BLaER1 (cell line): ENCODE measurements at regions not wholly inside any gene's neighbourhood (a gene's known extent, or its start where the extent isn't known, plus 50 kb on each side); places are given as distances from the start of the nearest gene placed in this dataset.

ENCODE experiments used
- H3K27ac ChIP-seq: shearing (Covaris generic); formaldehyde crosslinking; 2 replicates; pipeline ENCODE4 v1.8.1; 2022
- H3K27me3 ChIP-seq: shearing (Covaris generic); formaldehyde crosslinking; 2 replicates; pipeline ENCODE4 v1.8.1; 2022
- H3K36me3 ChIP-seq: shearing (Covaris generic); formaldehyde crosslinking; 2 replicates; pipeline ENCODE4 v1.8.1; 2022
- H3K4me1 ChIP-seq: shearing (Covaris generic); formaldehyde crosslinking; 2 replicates; pipeline ENCODE4 v1.8.1; 2022
- H3K4me2 ChIP-seq: shearing (Covaris generic); formaldehyde crosslinking; 2 replicates; pipeline ENCODE4 v1.8.1; 2022
- H3K4me3 ChIP-seq: shearing (Covaris generic); formaldehyde crosslinking; 2 replicates; pipeline ENCODE4 v1.8.1; 2022
- H3K9ac ChIP-seq: shearing (Covaris generic); formaldehyde crosslinking; 2 replicates; pipeline ENCODE4 v1.8.1; 2022
- H3K9me3 ChIP-seq: shearing (Covaris generic); formaldehyde crosslinking; 2 replicates; pipeline ENCODE4 v1.8.1; 2022
- H4K20me1 ChIP-seq: shearing (Covaris generic); formaldehyde crosslinking; 2 replicates; pipeline ENCODE4 v1.8.1; 2022
- Cebpa-rat ChIP-seq: shearing (Covaris generic); IDR thresholded peaks from 2 replicates; pipeline ENCODE4 v1.8.1; 2022

GRCh38 chr2:53303012-53303578 lies 464.5 kb upstream of the CHAC2 start:
- Histone ChIP-seq H3K27ac (no peak overlapping the region), H3K27me3 (no peaks in the 10 kb centered on the region), H3K9ac (no peak overlapping the region), H3K4me2 (no peak overlapping the region), H3K9me3 (no peaks in the 10 kb centered on the region), H3K4me3 (no peak overlapping the region), H3K4me1 (no peaks in the 10 kb centered on the region), H4K20me1 (no peaks in the 10 kb centered on the region), H3K36me3 (no peaks in the 10 kb centered on the region)
- no peak for TF ChIP-seq Cebpa-rat

- TF ChIP-seq Cebpa-rat, result no peak
- Histone ChIP-seq H3K9me3 (no peaks in the 10 kb centered on the region), H3K9ac (no peak overlapping the region), H3K27me3 (no peaks in the 10 kb centered on the region), H4K20me1 (no peaks in the 10 kb centered on the region), H3K4me3 (no peak overlapping the region), H3K4me1 (no peaks in the 10 kb centered on the region), H3K4me2 (no peak overlapping the region), H3K36me3 (no peaks in the 10 kb centered on the region), H3K27ac (no peak overlapping the region)
Observed at GRCh38 chr2:53302455-53302854, 465.1 kb upstream of the CHAC2 start.

GRCh38 chr2:53289309-53290006 lies 478.1 kb upstream of the CHAC2 start:
- Histone ChIP-seq H3K4me2 (no peak overlapping the region), H3K9ac (no peak overlapping the region), H3K27ac (no peak overlapping the region), H3K27me3 (no peaks in the 10 kb centered on the region), H3K4me3 (no peak overlapping the region), H3K9me3 (no peaks in the 10 kb centered on the region), H4K20me1 (no peaks in the 10 kb centered on the region), H3K36me3 (no peaks in the 10 kb centered on the region), H3K4me1 (no peaks in the 10 kb centered on the region)
- TF ChIP-seq Cebpa-rat, result no peak

GRCh38 chr2:53286345-53286744 lies 481.3 kb upstream of the CHAC2 start:
- Histone ChIP-seq H4K20me1 (no peaks in the 10 kb centered on the region), H3K4me1 (no peaks in the 10 kb centered on the region), H3K9me3 (no peaks in the 10 kb centered on the region), H3K27me3 (no peaks in the 10 kb centered on the region), H3K27ac (no peak overlapping the region), H3K4me2 (no peak overlapping the region), H3K36me3 (no peaks in the 10 kb centered on the region), H3K9ac (no peak overlapping the region), H3K4me3 (no peak overlapping the region)
- no peak for TF ChIP-seq Cebpa-rat

- H3K4me3 ChIP-seq, result no peak overlapping the region
- H3K4me1 ChIP-seq, result no peaks in the 10 kb centered on the region
- no peak overlapping the region for H3K27ac ChIP-seq
- no peaks in the 10 kb centered on the region for H3K27me3 ChIP-seq
- TF ChIP-seq Cebpa-rat, result no peak
- H3K9ac ChIP-seq, result no peak overlapping the region
- H4K20me1 ChIP-seq, result no peaks in the 10 kb centered on the region
- H3K9me3 ChIP-seq, result no peaks in the 10 kb centered on the region
- H3K4me2 ChIP-seq, result no peak overlapping the region
- H3K36me3 ChIP-seq, result no peaks in the 10 kb centered on the region
Observed at GRCh38 chr2:53275743-53276142, 491.9 kb upstream of the CHAC2 start.

GRCh38 chr2:53268626-53269025 lies 499.0 kb upstream of the CHAC2 start:
- Histone ChIP-seq H3K9ac (no peak overlapping the region), H3K4me2 (no peak overlapping the region), H3K27me3 (no peaks in the 10 kb centered on the region), H4K20me1 (no peaks in the 10 kb centered on the region), H3K36me3 (no peaks in the 10 kb centered on the region), H3K27ac (no peak overlapping the region), H3K4me3 (no peak overlapping the region), H3K4me1 (no peaks in the 10 kb centered on the region), H3K9me3 (no peaks in the 10 kb centered on the region)
- TF ChIP-seq Cebpa-rat, result no peak

GRCh38 chr2:53268086-53268485 lies 499.5 kb upstream of the CHAC2 start:
- H3K9me3 ChIP-seq, result no peaks in the 10 kb centered on the region
- H3K4me1 ChIP-seq, result no peaks in the 10 kb centered on the region
- no peak overlapping the region for H3K9ac ChIP-seq
- H4K20me1 ChIP-seq, result no peaks in the 10 kb centered on the region
- TF ChIP-seq Cebpa-rat, result no peak
- no peaks in the 10 kb centered on the region for H3K27me3 ChIP-seq
- H3K4me2 ChIP-seq, result no peak overlapping the region
- H3K4me3 ChIP-seq, result no peak overlapping the region
- H3K27ac ChIP-seq, result no peak overlapping the region
- no peaks in the 10 kb centered on the region for H3K36me3 ChIP-seq

- no peaks in the 10 kb centered on the region for H3K27me3 ChIP-seq
- H3K4me3 ChIP-seq, result no peak overlapping the region
- no peak for TF ChIP-seq Cebpa-rat
- no peak overlapping the region for H3K4me2 ChIP-seq
- no peak overlapping the region for H3K9ac ChIP-seq
- no peaks in the 10 kb centered on the region for H3K36me3 ChIP-seq
- no peak overlapping the region for H3K27ac ChIP-seq
- no peaks in the 10 kb centered on the region for H3K9me3 ChIP-seq
- H4K20me1 ChIP-seq, result no peaks in the 10 kb centered on the region
- H3K4me1 ChIP-seq, result no peaks in the 10 kb centered on the region
Observed at GRCh38 chr2:53265544-53266299, 501.9 kb upstream of the CHAC2 start.

- H3K4me2 ChIP-seq, result no peak overlapping the region
- no peak overlapping the region for H3K27ac ChIP-seq
- H3K9me3 ChIP-seq, result peaks cover 5% of the 10 kb centered on the region; the same call in 1 of the 2 replicates
- TF ChIP-seq Cebpa-rat, result no peak
- no peaks in the 10 kb centered on the region for H4K20me1 ChIP-seq
- H3K4me1 ChIP-seq, result no peaks in the 10 kb centered on the region
- no peaks in the 10 kb centered on the region for H3K36me3 ChIP-seq
- H3K9ac ChIP-seq, result no peak overlapping the region
- H3K27me3 ChIP-seq, result no peaks in the 10 kb centered on the region
- no peak overlapping the region for H3K4me3 ChIP-seq
Observed at GRCh38 chr2:53260568-53260967, 507.0 kb upstream of the CHAC2 start.

- Histone ChIP-seq H3K36me3 (no peaks in the 10 kb centered on the region), H3K9ac (no peak overlapping the region), H3K27me3 (no peaks in the 10 kb centered on the region), H3K27ac (no peak overlapping the region), H3K4me3 (no peak overlapping the region), H3K4me1 (no peaks in the 10 kb centered on the region), H3K4me2 (no peak overlapping the region), H4K20me1 (no peaks in the 10 kb centered on the region), H3K9me3 (peaks cover 5% of the 10 kb centered on the region; the same call in 1 of the 2 replicates)
- no peak for TF ChIP-seq Cebpa-rat
Observed at GRCh38 chr2:53259395-53260009, 508.1 kb upstream of the CHAC2 start.
